ENCODE measurements at regions not wholly inside any gene's neighbourhood (a gene's known extent, or its start where the extent isn't known, plus 50 kb on each side); places are given as distances from the start of the nearest gene placed in this dataset.

- TF ChIP-seq CTCF (IDR thresholded peaks at IDR 0.05) (no peak), POLR2A (IDR thresholded peaks at IDR 0.05) (no peak)
Observed at GRCh38 chr4:187811591-187811990, 184.0 kb upstream of the ZFP42 start.
